ENCODE measurements at regions not wholly inside any gene's neighbourhood (a gene's known extent, or its start where the extent isn't known, plus 50 kb on each side); places are given as distances from the start of the nearest gene placed in this dataset.
A peak's percentile ranks its signal among the peaks of the same experiment; 100 is the strongest.
"Not testable (repeated sequence)": the region's sequence is repeated elsewhere in the genome, so short reads cannot be mapped to it uniquely, and the experiment has no call there.

DNA sequence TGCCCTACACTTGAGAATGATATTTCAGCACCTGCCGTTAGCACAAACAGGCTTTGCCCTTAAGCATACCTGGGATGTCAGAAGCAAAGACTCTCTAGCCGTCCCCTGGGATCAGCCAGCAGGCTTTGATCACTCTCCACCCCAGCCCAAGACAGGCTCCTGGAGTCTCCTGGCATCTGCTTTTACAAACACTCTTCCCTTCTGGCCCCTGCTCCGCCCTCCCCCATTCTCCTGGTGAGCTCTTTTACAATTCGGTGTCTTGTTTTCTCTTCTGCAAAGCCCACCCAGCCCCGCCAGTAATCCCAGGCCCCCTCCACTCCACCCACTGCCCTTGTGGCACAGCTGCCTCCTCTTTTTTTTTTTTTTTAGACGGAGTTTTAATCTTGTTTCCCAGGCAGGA, 50.4 kb downstream of the KATNIP start:
- no peaks in the 10 kb centered on the region for H3K27me3 Mint-ChIP-seq
- DNase-seq (ENCODE audit: low spot score) (no peak), ATAC-seq (no peak)
- no peak overlapping the region for H3K27ac Mint-ChIP-seq
- H3K36me3 Mint-ChIP-seq = no peaks in the 10 kb centered on the region
- no peaks in the 10 kb centered on the region for H3K9me3 Mint-ChIP-seq
- peaks cover 0 to 7% of the 10 kb centered on the region in 2 donors for H3K4me1 Mint-ChIP-seq (ENCODE audit: low read depth in 2 of 2)
- H3K4me3 Mint-ChIP-seq = no peak overlapping the region

DNA sequence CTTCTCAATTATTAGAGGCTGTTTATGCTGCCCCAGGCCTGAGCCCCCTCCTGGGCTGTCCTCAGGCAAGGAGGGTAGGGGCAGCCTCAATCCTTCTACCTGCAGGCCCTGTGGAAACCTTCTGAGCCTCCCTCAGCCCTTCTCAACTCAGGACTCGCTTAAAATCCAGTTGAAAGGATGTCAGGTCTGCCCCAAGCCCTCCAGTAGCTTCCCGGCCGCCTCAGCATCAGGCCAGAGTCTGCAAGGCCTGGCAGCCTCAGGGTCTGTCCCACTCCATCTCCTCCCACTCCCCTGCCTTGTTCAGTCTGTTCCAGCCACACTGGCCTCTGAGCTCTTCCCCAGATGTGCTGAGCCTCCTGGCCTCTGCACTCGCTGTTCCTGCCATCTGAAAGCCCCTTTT, 52.2 kb downstream of the KATNIP start:
- Mint-ChIP-seq H3K36me3 (no peaks in the 10 kb centered on the region), H3K27me3 (no peaks in the 10 kb centered on the region), H3K27ac (no peak overlapping the region), H3K4me1 (ENCODE audit: low read depth in 2 of 2) (peaks cover 0 to 3% of the 10 kb centered on the region in 2 donors), H3K4me3 (no peak overlapping the region), H3K9me3 (no peaks in the 10 kb centered on the region)
- DNase-seq (ENCODE audit: low spot score) (no peak), ATAC-seq (no peak)

DNA sequence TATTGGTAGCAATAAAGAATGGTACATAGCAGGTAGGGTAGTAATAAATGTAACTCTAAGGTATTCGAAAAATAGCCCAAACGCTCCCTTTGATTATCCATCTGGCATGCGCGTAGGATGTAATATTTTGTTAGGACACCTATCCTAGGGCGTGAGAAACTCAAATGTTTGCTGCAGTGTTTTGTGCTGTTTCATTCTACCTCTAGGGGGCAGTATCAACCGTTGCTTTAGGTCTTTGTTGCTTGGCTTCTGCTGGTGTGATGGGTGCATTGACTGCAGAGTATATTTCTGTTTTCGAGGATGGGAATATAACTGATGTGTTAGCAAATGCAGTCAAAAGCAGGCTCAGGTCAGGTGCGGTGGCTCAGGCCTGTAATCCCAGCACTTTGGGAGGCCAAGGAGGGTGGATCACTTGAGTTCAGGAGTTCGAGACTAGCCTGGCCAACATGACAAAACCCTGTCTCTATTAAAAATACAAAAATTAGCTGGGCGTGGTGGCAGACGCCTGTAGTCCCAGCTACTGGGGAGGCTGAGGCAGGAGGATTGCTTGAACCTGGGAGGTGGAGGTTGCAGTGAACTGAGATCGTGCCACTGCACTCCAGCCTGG, 55.7 kb downstream of the KATNIP start:
- H3K27ac Mint-ChIP-seq; ATAC-seq; DNase-seq (ENCODE audit: low spot score); H3K4me3 Mint-ChIP-seq; H3K9me3 Mint-ChIP-seq; H3K4me1 Mint-ChIP-seq (ENCODE audit: low read depth in 2 of 2); H3K36me3 Mint-ChIP-seq; H3K27me3 Mint-ChIP-seq: not testable (repeated sequence)

DNA sequence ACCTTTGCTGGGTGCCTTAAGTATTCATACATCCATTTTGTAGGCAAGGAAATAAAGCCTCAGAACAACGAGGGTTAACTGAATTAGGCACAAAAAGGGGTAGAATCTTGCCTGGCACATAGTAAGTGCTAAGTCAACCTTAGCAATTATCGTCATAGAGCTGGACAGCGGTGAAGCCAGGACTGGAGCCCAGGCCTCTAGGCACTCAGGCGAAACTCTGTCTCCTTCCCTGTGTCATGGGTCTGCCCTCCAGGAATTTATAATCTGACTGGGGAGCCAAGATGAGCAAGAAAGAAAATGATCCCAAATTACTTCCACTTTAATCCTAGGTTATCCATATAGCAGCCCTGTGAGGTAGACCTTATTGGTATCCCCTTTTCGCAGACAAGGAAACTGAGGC, 61.4 kb downstream of the KATNIP start:
- no peak overlapping the region for H3K4me3 Mint-ChIP-seq

DNA sequence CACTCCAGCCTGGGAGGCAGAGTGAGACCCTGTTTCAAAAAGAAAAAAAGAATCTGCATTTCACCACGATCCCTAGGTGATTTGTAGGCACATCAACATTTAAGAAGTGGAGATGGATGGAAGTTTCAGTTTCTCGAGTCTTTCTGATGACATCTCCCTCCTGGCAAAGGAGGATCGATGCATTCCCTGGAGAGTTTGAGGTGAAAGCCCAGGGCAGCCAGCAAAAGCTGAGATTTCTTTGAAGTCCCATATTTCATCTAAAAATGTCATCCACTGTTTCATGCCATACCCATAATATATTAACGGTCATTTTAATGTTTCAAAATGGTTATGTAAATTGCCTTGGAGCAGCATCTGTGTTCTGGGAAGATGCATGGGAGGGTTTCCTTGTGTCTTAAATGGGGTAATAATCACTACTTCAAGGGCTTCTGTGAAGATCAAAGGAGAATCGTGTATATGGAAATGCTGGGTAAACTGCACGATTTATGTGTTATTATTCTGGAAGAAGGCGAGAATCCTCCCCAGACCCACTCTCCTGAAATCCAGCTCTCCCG, 63.4 kb downstream of the KATNIP start:
- Mint-ChIP-seq H3K27ac (no peak overlapping the region), H3K4me1 (ENCODE audit: low read depth in 2 of 2) (peaks cover 0 to 3% of the 10 kb centered on the region in 2 donors), H3K9me3 (no peaks in the 10 kb centered on the region), H3K4me3 (no peak overlapping the region), H3K36me3 (no peaks in the 10 kb centered on the region), H3K27me3 (no peaks in the 10 kb centered on the region)
- no peak for DNase-seq (ENCODE audit: low spot score)
- ATAC-seq = no peak

More for the DNA sequence above, 61.4 kb downstream of the KATNIP start:
- Mint-ChIP-seq H3K27ac (no peak overlapping the region), H3K36me3 (no peaks in the 10 kb centered on the region), H3K9me3 (no peaks in the 10 kb centered on the region), H3K27me3 (no peaks in the 10 kb centered on the region), H3K4me1 (ENCODE audit: low read depth in 2 of 2) (peaks cover 0 to 3% of the 10 kb centered on the region in 2 donors)
- ATAC-seq (no peak), DNase-seq (ENCODE audit: low spot score) (no peak)

DNA sequence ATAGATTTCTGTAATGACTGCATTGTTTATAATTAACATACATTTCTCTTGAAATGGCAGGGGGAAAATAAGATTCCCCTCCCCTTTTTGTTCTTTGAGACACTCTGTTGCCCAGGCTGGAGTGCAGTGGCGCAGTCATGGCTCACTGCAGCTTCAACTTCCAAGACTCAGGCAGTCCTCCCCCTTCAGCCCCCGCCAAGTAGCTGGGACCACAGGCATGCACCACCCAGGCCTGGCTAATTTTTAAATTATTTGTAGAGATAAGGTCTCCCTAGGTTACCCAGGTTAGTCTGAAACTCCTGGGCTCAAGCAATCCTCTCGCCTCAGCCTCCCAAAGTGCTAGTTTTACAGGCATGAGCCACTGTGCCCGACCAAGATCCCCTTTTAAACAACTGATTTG, 67.7 kb downstream of the KATNIP start:
- Mint-ChIP-seq H3K9me3 (no peaks in the 10 kb centered on the region), H3K4me1 (ENCODE audit: low read depth in 2 of 2) (no peaks in the 10 kb centered on the region), H3K27ac (no peak overlapping the region), H3K27me3 (no peaks in the 10 kb centered on the region), H3K36me3 (no peaks in the 10 kb centered on the region), H3K4me3 (no peak overlapping the region)
- DNase-seq (ENCODE audit: low spot score) (no peak), ATAC-seq (no peak)

DNA sequence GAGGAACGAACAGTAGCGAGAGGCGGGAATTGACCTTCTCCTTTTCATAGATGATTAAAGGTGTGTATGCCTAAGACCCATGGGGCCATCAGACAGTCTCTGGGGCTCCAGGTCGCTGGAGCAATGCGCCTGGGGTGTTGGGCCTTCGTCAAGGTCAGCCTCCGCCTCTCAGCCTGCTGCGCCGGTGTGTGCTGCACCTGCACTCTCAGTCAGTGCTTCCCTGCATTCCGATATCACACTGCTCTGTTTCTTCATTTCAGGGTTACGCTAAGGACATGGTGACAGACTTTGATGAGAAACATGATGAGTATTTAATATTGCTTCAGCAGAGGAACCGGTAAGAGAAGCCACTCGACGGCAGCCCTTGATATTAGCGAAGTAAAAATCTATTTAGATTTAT, 68.2 kb downstream of the KATNIP start:
- ATAC-seq = no peak
- Mint-ChIP-seq H3K4me1 (ENCODE audit: low read depth in 2 of 2) (no peaks in the 10 kb centered on the region), H3K27me3 (no peaks in the 10 kb centered on the region), H3K4me3 (no peak overlapping the region), H3K27ac (no peak overlapping the region), H3K36me3 (no peaks in the 10 kb centered on the region), H3K9me3 (no peaks in the 10 kb centered on the region)
- DNase-seq (ENCODE audit: low spot score) = no peak

DNA sequence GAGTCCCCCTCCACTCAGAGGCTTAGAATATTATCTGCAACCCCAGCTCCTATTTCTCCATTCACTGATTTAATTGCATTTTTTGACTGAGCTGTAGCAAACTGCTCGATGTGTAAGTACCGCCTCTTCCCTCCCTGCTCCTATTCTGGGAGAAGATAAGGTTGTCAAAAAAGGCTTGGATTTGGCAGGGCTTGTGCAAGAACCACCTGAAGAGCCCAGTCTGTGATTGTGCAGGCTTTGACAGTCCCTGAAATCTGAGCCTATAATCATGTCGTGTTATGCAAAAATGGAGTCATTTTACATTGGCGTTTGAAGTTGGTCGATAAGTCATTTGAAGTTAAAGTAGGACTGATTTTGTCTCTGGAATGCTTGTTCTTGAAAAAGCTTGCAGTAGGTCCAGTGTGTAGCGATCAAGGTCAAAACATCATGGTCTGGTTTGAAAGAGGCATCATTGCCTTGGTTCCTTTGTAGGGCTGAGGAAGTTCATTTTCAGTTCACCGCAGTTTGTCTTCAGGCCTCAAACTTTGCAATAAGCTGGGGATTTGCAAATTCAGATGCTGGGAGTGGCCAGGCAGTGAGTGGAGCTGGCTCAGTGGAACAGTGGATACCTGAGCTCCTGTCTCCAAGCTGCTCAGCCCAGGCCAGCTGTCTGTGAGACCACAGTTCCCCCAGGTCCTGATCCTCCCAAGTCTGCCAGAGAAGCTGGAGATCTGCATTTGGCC, 68.8 kb downstream of the KATNIP start:
- H3K4me3 Mint-ChIP-seq = no peak overlapping the region
- ATAC-seq (no peak), DNase-seq (ENCODE audit: low spot score) (no peak)
- H3K27me3 Mint-ChIP-seq = no peaks in the 10 kb centered on the region
- no peaks in the 10 kb centered on the region for H3K4me1 Mint-ChIP-seq (ENCODE audit: low read depth in 2 of 2)
- no peaks in the 10 kb centered on the region for H3K9me3 Mint-ChIP-seq
- no peak overlapping the region for H3K27ac Mint-ChIP-seq
- H3K36me3 Mint-ChIP-seq = no peaks in the 10 kb centered on the region

DNA sequence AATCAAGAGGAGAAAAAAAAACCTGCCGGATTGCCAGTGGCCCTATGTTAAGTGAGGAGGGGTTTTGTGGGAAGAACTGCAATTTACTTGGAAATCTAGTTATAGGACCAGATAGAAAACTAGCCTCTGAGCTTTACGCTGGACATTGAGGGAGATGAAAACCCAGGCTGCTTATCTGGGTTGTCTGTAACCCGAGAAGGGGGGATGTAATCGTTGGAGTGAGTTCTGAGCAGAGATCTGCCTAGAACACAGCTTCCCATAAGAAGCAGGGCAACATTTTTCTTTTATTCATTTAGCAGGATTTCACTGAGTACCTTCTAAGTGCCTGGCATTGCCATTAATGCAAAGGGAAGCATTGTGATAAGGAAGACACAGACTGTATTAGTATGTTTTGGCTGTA, 70.6 kb downstream of the KATNIP start:
- Mint-ChIP-seq H3K4me3 (no peak overlapping the region), H3K27ac (no peak overlapping the region), H3K36me3 (no peaks in the 10 kb centered on the region), H3K27me3 (no peaks in the 10 kb centered on the region), H3K9me3 (no peaks in the 10 kb centered on the region), H3K4me1 (ENCODE audit: low read depth in 2 of 2) (no peaks in the 10 kb centered on the region)
- ATAC-seq = no peak
- no peak for DNase-seq (ENCODE audit: low spot score)

DNA sequence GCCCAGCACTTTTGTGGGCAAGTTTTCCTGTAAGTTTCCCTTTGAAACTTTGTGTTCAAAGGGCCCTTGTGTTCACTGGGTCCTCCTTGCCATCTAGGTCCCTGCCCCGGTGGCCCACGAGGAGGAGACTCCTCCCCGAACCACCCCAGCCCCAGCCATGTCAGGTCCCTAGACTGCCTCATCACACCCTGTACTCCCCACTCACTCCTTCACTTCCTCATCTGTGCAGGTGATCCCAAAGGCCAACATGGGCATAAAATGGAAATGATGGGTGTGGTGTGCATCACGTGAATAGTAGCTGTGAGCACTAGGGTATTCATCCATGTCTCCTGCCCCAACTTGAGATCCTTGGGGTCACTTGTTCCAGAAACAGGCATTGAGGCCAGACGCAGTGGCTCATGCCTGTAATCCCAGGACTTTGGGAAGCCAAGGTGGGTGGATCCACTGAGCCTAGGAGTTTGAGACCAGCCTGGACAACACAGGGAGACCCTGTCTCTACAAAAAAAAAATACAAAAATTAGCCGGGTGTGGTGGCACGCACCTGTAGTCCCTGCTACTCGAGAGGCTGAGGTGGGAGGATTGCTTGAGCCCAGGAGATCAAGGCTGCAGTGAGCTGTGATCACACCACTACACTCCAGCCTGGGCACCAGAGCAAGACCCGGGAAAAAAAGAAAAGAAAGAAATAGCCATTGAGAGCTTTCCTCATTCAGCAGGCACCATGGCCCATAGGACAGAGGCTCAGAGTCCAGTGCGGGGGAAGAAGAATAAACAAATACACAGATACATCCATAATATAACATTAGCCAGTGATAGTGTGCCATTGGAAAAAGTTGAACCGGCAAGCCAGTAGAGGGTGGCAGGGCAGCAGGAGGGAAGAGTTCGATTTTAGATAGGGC, 74.5 kb downstream of the KATNIP start:
- H3K4me1 Mint-ChIP-seq (ENCODE audit: low read depth in 2 of 2) = no peaks in the 10 kb centered on the region
- H3K9me3 Mint-ChIP-seq = no peaks in the 10 kb centered on the region
- H3K4me3 Mint-ChIP-seq = no peak overlapping the region
- DNase-seq (ENCODE audit: low spot score) (no peak), ATAC-seq (no peak)
- no peaks in the 10 kb centered on the region for H3K27me3 Mint-ChIP-seq
- H3K27ac Mint-ChIP-seq = no peak overlapping the region
- no peaks in the 10 kb centered on the region for H3K36me3 Mint-ChIP-seq

DNA sequence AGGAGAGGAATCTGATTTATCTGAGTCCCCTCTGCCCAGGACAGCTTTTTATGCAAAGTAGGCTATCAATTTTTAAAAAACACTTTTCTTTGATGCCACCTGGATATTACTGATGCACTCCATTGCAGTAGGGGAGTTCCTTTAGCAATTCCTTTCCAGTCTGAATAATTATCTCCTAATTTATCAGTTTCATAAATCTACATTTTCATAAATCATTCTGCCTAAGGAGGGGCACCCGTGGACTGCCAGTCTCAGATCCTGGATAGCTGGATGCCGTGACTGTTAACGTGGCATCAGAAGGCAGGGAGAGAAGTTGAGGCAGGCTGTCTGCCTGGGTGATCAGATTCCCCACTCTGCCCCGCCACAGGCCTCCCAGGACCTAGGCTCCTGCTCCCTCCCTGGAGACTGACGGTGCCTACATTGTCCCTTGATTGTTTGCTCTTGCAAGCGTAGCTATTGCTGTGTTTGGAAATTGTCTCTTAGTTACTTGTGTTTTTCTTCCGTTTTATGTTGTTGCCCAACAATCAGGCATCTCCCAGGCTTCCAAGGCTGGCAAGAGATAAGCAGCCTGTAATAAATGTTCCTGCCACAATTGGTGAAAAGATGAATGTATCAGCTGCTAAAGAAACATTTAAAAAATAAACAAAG, 75.2 kb downstream of the KATNIP start:
- Mint-ChIP-seq H3K36me3 (no peaks in the 10 kb centered on the region), H3K27ac (no peak overlapping the region), H3K4me1 (ENCODE audit: low read depth in 2 of 2) (no peaks in the 10 kb centered on the region), H3K9me3 (no peaks in the 10 kb centered on the region), H3K4me3 (no peak overlapping the region), H3K27me3 (no peaks in the 10 kb centered on the region)
- DNase-seq (ENCODE audit: low spot score) (no peak), ATAC-seq (no peak)

DNA sequence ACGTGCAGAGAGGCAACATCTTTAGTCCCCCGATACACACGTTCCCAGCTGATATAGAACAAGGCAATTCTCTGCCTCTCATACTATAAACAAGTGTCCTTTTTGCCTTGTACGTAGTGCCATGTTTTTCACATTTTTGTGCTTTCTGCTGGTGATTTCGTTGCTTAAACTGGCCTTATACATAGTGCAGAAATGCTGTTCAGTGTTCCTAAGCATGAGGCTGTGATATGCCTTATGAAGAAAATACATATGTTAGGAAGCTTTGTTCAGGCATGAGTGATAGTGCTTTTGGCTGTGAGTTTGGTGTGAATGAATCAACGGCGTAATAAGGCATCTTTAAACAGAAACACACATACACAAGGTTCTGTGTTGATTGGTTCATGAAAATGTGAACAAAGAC, 77.2 kb downstream of the KATNIP start:
- Mint-ChIP-seq H3K9me3 (no peaks in the 10 kb centered on the region), H3K27me3 (no peaks in the 10 kb centered on the region), H3K4me1 (ENCODE audit: low read depth in 2 of 2) (no peaks in the 10 kb centered on the region), H3K4me3 (no peak overlapping the region), H3K27ac (no peak overlapping the region), H3K36me3 (no peaks in the 10 kb centered on the region)
- ATAC-seq = no peak
- DNase-seq (ENCODE audit: low spot score) = no peak

DNA sequence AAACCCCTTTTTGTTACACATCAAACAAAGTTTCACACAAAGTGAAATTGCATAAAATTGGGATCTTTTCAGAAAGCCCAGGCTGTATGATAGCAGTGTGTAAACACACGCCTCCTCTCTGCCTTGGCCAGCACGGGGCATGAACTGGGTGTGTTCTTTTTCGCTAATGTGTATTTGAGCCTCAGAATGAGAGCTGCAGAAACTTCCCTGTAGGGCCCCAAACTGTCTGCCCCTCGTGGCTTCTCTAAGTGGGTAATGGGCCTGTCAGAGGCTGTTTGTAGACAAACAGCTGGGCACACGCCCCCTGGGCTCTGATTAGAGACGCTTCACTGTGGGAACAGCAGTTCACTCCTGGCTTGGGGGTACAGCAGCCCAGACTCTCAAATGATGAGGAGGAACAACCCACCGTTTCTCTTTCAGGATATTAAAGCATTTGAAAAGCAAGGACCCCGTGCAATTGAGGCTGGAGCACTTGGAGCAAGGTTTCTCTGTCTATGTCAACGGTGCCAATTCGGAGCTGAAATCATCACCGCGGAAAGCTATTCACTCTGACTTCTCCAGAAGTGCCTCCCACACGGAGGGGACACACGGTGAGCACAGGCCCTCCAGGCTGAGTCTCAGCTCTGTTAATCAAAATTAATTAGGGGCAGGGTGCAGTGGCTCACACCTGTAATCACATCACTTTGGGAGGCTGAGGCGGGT, 78.4 kb downstream of the KATNIP start:
- no peaks in the 10 kb centered on the region for H3K27me3 Mint-ChIP-seq
- no peak for DNase-seq (ENCODE audit: low spot score)
- H3K36me3 Mint-ChIP-seq = no peaks in the 10 kb centered on the region

More for the DNA sequence above, 78.4 kb downstream of the KATNIP start:
- H3K4me3 Mint-ChIP-seq = no peak overlapping the region
- H3K9me3 Mint-ChIP-seq = no peaks in the 10 kb centered on the region
- H3K27ac Mint-ChIP-seq = peak overlapping the region in 1 of 2 donors; percentile 23
- no peak for ATAC-seq
- no peaks in the 10 kb centered on the region for H3K4me1 Mint-ChIP-seq (ENCODE audit: low read depth in 2 of 2)

Measured in natural killer cell treated with Interleukin-12 subunit alpha and Interleukin-12 subunit beta and Interleukin-15 and Interleukin-18, amount 100 ng/mL, for 72 hours (primary cell).